ENCODE measurements at regions not wholly inside any gene's neighbourhood (a gene's known extent, or its start where the extent isn't known, plus 50 kb on each side); places are given as distances from the start of the nearest gene placed in this dataset.

DNA sequence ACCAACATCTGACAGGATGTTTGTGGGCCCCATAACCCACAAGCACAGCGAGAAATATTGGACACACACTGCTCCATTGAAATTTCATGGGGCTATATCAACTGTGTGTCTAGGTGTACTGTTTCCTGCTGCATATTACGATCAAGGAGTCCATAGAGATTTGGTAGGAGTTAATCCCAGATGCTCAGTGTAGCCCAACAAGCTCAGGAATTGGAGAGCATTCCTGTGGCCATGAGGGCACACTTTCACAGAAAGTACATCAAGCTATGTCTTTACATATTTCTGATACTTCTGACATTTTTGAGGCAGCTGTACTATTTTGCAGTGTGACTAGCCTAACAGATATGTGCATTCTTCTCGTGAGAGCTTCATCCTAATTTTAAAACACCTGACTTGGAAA, 473.1 kb downstream of the PTH2R start:
- 69 to 79% methylated on average over 3 of the region's 3 CpGs for WGBS, 2 donors

DNA sequence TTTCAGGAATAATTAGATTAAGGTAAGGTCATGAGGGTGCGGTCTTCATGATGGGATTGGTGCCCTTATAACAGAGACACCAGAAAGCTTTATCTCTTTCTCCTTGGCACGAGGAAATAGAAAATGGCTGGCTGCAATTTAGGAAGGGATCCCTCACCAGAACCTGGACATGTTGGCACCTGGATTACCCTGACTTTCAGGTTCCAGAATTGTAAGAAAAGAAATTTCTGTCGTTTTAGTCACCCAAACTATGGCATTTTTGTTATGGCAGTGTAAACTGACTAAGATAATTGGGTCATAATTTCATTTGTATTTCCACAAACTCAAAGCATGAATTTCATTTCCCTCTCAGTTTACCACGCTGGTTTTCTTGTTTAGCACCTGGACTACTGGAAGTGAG, 473.6 kb downstream of the PTH2R start:
- H3K4me3 ChIP-seq, result no peak overlapping the region
- peaks cover 0 to 3% (median 0%) of the 10 kb centered on the region in 7 donors for H3K27me3 ChIP-seq
- no peaks in the 10 kb centered on the region for H3K36me3 ChIP-seq
- no peak overlapping the region for H3K27ac ChIP-seq
- intact Hi-C loops (cut with DNase I), result no loop called here
- DNase-seq (no peak), ATAC-seq (no peak)
- H3K4me1 ChIP-seq, result no peaks in the 10 kb centered on the region
- WGBS, 2 donors, result 67 to 75% methylated on average over 4 of the region's 4 CpGs
- TF ChIP-seq, protein P1, sequence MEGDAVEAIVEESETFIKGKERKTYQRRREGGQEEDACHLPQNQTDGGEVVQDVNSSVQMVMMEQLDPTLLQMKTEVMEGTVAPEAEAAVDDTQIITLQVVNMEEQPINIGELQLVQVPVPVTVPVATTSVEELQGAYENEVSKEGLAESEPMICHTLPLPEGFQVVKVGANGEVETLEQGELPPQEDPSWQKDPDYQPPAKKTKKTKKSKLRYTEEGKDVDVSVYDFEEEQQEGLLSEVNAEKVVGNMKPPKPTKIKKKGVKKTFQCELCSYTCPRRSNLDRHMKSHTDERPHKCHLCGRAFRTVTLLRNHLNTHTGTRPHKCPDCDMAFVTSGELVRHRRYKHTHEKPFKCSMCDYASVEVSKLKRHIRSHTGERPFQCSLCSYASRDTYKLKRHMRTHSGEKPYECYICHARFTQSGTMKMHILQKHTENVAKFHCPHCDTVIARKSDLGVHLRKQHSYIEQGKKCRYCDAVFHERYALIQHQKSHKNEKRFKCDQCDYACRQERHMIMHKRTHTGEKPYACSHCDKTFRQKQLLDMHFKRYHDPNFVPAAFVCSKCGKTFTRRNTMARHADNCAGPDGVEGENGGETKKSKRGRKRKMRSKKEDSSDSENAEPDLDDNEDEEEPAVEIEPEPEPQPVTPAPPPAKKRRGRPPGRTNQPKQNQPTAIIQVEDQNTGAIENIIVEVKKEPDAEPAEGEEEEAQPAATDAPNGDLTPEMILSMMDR (IDR thresholded peaks at IDR 0.05), result no peak
- H3K9me3 ChIP-seq, result peaks cover 0 to 19% (median 0%) of the 10 kb centered on the region in 11 donors

More for the DNA sequence above, 473.1 kb downstream of the PTH2R start:
- Histone ChIP-seq H3K27me3 (peaks cover 0 to 3% (median 0%) of the 10 kb centered on the region in 7 donors), H3K27ac (no peak overlapping the region), H3K36me3 (no peaks in the 10 kb centered on the region), H3K4me1 (no peaks in the 10 kb centered on the region), H3K4me3 (no peak overlapping the region), H3K9me3 (peaks cover 0 to 19% (median 0%) of the 10 kb centered on the region in 11 donors)
- ATAC-seq, result no peak
- intact Hi-C loops (cut with DNase I), result no loop called here
- TF ChIP-seq, protein P1 (IDR thresholded peaks at IDR 0.05), result no peak
- no peak for DNase-seq

DNA sequence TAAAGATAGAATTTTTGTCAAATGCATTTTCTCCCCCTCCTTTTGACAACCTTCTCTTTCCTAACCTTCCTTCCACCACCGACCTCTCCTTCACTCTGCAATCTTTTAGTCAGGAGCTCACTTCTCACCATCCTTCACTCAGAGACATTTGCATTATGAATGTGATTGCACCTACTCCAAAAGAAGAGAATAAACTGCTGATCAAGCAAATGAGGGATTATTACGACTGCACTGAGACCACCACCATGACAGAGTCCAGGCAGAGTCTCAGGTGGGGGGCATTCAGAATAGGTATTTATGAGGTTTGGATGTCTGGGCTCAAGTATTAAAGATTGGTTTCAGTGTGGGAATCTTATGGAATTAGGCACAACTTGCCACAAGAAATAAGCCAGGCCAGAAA, 483.9 kb downstream of the PTH2R start:
- no peak overlapping the region for H3K4me3 ChIP-seq
- DNase-seq (no peak), ATAC-seq (no peak)
- H3K27ac ChIP-seq, result no peak overlapping the region
- WGBS, 2 donors, result 71 to 73% methylated on average over 2 of the region's 2 CpGs
- no peaks in the 10 kb centered on the region for H3K27me3 ChIP-seq
- intact Hi-C loops (cut with DNase I), result no loop called here
- H3K36me3 ChIP-seq, result no peaks in the 10 kb centered on the region
- H3K4me1 ChIP-seq, result peaks cover 0 to 9% (median 0%) of the 10 kb centered on the region in 9 donors
- no peaks in the 10 kb centered on the region for H3K9me3 ChIP-seq
- TF ChIP-seq, protein P1 (IDR thresholded peaks at IDR 0.05), result no peak

DNA sequence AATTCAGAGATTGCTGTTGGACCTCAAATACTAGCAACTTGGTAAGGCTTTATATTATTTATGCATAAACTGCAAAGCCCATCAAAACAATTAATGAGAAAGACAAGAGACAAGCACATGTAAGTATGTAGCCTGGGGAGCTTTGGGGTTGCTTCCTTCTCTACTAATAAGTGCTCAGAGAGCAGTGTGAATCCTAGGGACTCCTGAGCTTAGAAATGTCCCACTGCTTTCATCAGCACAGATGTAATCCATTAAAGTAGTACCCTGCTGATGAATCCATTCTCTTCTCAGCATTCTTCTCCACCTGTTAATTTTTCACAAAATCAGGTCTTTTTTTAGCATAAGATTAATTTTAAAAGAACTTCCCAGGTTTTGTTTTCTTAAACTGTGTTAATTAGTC, 485.6 kb downstream of the PTH2R start:
- Histone ChIP-seq H3K4me1 (peaks cover 0 to 9% (median 0%) of the 10 kb centered on the region in 9 donors), H3K36me3 (no peaks in the 10 kb centered on the region), H3K27ac (no peak overlapping the region), H3K27me3 (no peaks in the 10 kb centered on the region), H3K4me3 (no peak overlapping the region), H3K9me3 (no peaks in the 10 kb centered on the region)
- ATAC-seq (no peak), DNase-seq (no peak)
- intact Hi-C loops (cut with DNase I), result no loop called here
- TF ChIP-seq, protein P1 (IDR thresholded peaks at IDR 0.05), result no peak

Measured in heart right ventricle (tissue), 16 donors.